Epithelial cell of esophagus (primary cell): ENCODE measurements at regions not wholly inside any gene's neighbourhood (a gene's known extent, or its start where the extent isn't known, plus 50 kb on each side); places are given as distances from the start of the nearest gene placed in this dataset.

ENCODE experiments used
- DNase-seq: peaks from one replicate; pipeline ENCODE4 v3.0.0; 2010; ENCODE audit warnings: low read depth
- H3K4me3 ChIP-seq: 2 replicates; pipeline ENCODE4 v1.5.1; 2011; ENCODE audit warnings: mild to moderate bottlenecking, low read length, control low read depth
- CTCF ChIP-seq: IDR thresholded peaks from 2 replicates; pipeline ENCODE4 v1.5.1; 2011; ENCODE audit warnings: low read depth, mild to moderate bottlenecking, low read length, control low read depth, inconsistent platforms; ENCODE audit not compliant: insufficient read depth; ENCODE audit errors: missing control alignments

GRCh38 chr21:15195768-15196167, 131.0 kb upstream of the NRIP1 start:
- no peak for DNase-seq
- TF ChIP-seq CTCF, result no peak
- no peak overlapping the region for H3K4me3 ChIP-seq

- no peak for DNase-seq
- H3K4me3 ChIP-seq, result no peak overlapping the region
- no peak for TF ChIP-seq CTCF
Observed at GRCh38 chr21:15197696-15198095, 132.9 kb upstream of the NRIP1 start.

GRCh38 chr21:15199414-15200383, 134.9 kb upstream of the NRIP1 start:
- peak; percentile 48 for DNase-seq
- H3K4me3 ChIP-seq, result no peak overlapping the region
- TF ChIP-seq CTCF, result no peak

GRCh38 chr21:15203740-15204139, 138.9 kb upstream of the NRIP1 start:
- no peak for TF ChIP-seq CTCF
- H3K4me3 ChIP-seq, result no peak overlapping the region
- DNase-seq, result no peak

GRCh38 chr21:15204140-15204969, 139.6 kb upstream of the NRIP1 start:
- no peak overlapping the region for H3K4me3 ChIP-seq
- DNase-seq, result no peak
- TF ChIP-seq CTCF, result no peak

GRCh38 chr21:15204970-15205286, 140.1 kb upstream of the NRIP1 start:
- no peak overlapping the region for H3K4me3 ChIP-seq
- DNase-seq, result no peak
- no peak for TF ChIP-seq CTCF

- no peak for TF ChIP-seq CTCF
- DNase-seq, result no peak
- H3K4me3 ChIP-seq, result no peak overlapping the region
Observed at GRCh38 chr21:15206514-15206913, 141.7 kb upstream of the NRIP1 start.
